SK-MEL-5 (cell line): ENCODE measurements at regions not wholly inside any gene's neighbourhood (a gene's known extent, or its start where the extent isn't known, plus 50 kb on each side); places are given as distances from the start of the nearest gene placed in this dataset.
"Not testable (repeated sequence)": the region's sequence is repeated elsewhere in the genome, so short reads cannot be mapped to it uniquely, and the experiment has no call there.

Source experiments
- DNase-seq: peaks from one replicate; pipeline ENCODE4 v3.0.0-alpha.2; 2016; ENCODE audit warnings: low read depth, low spot score
- in situ Hi-C: cut with HindIII; loops from 2 replicates; pipeline ENCODE4 v1.10.0; 2016; ENCODE audit warnings: low sequenced_read_pairs, high pct_unique_total_duplicates, low pct_unique_long_range_greater_than_20kb

GRCh38 chr10:27393961-27394360 is 110.1 kb upstream of the RAB18 start:
- in situ Hi-C loops = no loop called here
- DNase-seq = no peak

DNA sequence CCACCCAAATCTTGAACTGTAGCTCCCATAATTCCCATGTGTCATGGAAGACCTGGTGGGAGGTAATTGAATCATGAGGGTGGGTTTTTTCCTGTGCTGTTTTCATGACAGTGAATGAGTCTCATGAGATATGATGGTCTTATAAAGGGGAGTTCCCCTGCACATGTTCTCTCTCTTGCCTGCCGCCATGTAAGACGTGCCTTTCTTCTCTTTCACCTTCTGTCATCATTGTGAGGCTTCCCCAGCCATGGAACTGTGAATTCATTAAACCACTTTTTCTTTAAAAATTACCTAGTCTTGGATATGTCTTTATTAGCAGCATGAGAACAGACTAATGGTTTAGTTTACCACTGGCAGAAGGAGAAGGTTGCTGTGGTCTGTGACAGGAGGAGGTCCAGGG is 111.5 kb upstream of the RAB18 start:
- no peak for DNase-seq
- in situ Hi-C loops = no loop called here

GRCh38 chr10:27391916-27392315 is 112.2 kb upstream of the RAB18 start:
- no peak for DNase-seq
- in situ Hi-C loops = no loop called here

GRCh38 chr10:27391325-27391724 is 112.8 kb upstream of the RAB18 start:
- in situ Hi-C loops = no loop called here
- no peak for DNase-seq

GRCh38 chr10:27390681-27391080 is 113.4 kb upstream of the RAB18 start:
- in situ Hi-C loops = no loop called here
- no peak for DNase-seq

GRCh38 chr10:27388761-27389399 is 115.2 kb upstream of the RAB18 start:
- DNase-seq = no peak
- in situ Hi-C loops = no loop called here

- in situ Hi-C loops = no loop called here
- DNase-seq = no peak
Observed at GRCh38 chr10:27383595-27384542, 120.2 kb upstream of the RAB18 start.

DNA sequence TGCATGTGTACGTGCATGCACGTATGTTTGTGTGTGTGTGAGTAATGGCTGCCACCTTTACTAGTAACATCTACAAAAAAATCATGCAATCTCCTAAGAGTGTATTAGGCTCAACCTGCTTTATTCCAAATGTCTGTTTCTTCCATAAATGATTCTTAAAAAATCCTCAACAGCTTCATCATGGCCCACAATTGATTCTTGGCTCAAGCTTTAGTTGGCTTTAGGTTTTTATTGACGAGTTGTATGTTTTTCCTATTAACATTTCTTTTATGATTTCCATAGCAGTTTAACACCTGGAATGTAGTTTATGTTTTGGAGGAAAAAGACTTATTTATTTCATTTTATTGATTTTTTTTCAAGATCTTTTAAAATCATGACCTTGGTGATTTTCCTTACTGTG is 121.9 kb upstream of the RAB18 start:
- in situ Hi-C loops = no loop called here
- DNase-seq = no peak

GRCh38 chr10:27380929-27381358 is 123.2 kb upstream of the RAB18 start:
- no peak for DNase-seq
- in situ Hi-C loops = no loop called here

GRCh38 chr10:27379041-27379440 is 125.1 kb upstream of the RAB18 start:
- DNase-seq, in situ Hi-C loops: not testable (repeated sequence)

DNA sequence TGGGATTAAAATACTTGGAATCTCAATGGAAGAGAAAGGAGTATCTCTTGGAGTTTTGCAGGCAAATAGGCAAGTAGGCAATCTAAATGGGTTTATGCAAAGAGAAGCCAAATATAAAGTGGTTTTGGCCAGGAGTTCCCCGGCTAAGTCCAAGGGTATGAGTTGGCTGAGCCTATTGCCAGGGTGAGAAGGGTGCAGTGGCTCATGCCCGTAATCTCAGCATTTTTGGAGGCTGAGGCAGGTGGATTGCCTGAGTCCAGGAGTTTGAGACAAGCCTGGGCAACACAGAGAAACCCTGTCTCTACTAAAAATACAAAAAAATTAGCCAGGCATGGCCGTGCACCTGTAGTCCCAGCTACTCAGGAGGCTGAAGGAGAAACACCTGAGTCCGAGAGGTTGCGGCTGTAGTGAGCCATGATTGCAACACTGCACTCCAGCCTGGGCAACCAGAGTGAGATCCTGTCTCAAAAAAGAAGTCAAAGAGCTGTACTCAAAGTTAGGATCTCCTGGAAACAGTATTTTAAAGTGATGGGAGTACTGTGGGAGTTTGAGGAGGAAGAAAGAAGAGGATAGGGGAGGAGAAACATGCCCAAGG is 130.4 kb upstream of the RAB18 start:
- in situ Hi-C loops = no loop called here
- no peak for DNase-seq

- in situ Hi-C loops = no loop called here
- DNase-seq = no peak
Observed at GRCh38 chr10:27372095-27372494, 131.5 kb upstream of the ACBD5 start.

- in situ Hi-C loops, DNase-seq: not testable (repeated sequence)
Observed at GRCh38 chr10:27371375-27371774, 130.8 kb upstream of the ACBD5 start.

GRCh38 chr10:27369880-27370279 is 129.3 kb upstream of the ACBD5 start:
- in situ Hi-C loops = no loop called here

GRCh38 chr10:27368706-27369105 is 128.1 kb upstream of the ACBD5 start:
- DNase-seq = no peak
- in situ Hi-C loops = no loop called here

More at GRCh38 chr10:27369880-27370279, 129.3 kb upstream of the ACBD5 start:
- peak; percentile 19 for DNase-seq

GRCh38 chr10:27366769-27367168 is 126.2 kb upstream of the ACBD5 start:
- in situ Hi-C loops = no loop called here

DNA sequence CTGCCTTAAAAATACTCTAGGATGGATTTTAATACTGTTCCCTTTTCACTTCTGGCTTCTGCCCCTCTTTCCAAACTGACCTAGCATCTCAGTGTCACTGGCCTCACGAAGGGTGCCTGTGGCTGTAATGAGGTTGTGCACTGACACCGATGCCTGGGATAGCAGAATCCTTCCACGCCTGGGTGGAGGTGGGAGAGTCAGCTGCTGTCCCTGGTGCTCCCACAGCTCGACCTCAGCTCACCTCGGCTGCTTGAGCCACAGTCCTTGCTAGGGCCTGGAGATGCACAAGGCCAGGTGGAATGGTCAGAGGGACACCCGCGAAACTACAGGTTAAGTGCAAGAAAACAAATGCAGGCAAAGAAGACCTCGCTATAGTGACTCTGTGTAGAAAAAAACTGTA is 123.4 kb upstream of the ACBD5 start:
- in situ Hi-C loops = no loop called here

More at GRCh38 chr10:27366769-27367168, 126.2 kb upstream of the ACBD5 start:
- DNase-seq = no peak

DNA sequence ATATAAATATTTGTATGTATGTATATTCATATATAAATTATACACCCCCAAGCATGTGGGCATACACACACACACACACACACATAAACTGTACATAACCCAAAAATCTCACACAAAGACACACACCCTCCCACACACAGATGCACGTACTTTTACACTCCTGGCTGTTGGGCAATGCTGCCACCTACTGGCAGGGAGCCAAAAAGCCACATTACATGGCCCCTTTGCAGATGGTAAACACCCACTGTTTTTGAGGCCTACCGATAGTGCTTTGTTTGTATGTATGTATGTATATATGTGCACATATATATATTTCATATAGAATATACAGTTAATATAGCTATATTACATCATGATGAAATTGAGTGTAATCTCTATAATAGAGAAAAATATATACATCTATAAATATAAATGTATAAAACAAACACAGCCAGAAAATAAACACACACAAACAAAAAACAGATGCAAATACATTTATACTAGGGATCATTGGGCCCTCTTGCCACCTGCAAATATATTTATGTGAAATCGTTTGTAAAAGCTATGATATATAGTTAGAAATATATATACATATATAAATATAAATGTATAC is 120.1 kb upstream of the ACBD5 start:
- DNase-seq = peak; percentile 77
- in situ Hi-C loops = no loop called here

More for the DNA sequence above, 123.4 kb upstream of the ACBD5 start:
- no peak for DNase-seq
